ENCODE measurements at regions not wholly inside any gene's neighbourhood (a gene's known extent, or its start where the extent isn't known, plus 50 kb on each side); places are given as distances from the start of the nearest gene placed in this dataset.
"Not testable (repeated sequence)": the region's sequence is repeated elsewhere in the genome, so short reads cannot be mapped to it uniquely, and the experiment has no call there.

- DNase-seq (ENCODE audit: extremely low spot score): no peak
- POLR2A ChIA-PET: no interaction called here
- no peak for TF ChIP-seq SUZ12 (IDR thresholded peaks at IDR 0.05)
- TF ChIP-seq L3MBTL2 (conservative IDR thresholded peaks at IDR 0.05): no peak
- TF ChIP-seq SP1 (IDR thresholded peaks at IDR 0.05): no peak
- no peak for TF ChIP-seq NFRKB (IDR thresholded peaks at IDR 0.05)
- TF ChIP-seq FOXM1 (IDR thresholded peaks at IDR 0.05; ENCODE audit: borderline replicate concordance): no peak
- no peak for TF ChIP-seq ZNF384 (IDR thresholded peaks at IDR 0.05)
- no peak for TF ChIP-seq FOXA1 (IDR thresholded peaks at IDR 0.05)
- no peak for TF ChIP-seq PKNOX1 (IDR thresholded peaks at IDR 0.05)
- TF ChIP-seq FOXK2 (IDR thresholded peaks at IDR 0.05): no peak
- no peak for TF ChIP-seq BHLHE40 (IDR thresholded peaks at IDR 0.05; ENCODE audit: borderline replicate concordance)
- no peak for TF ChIP-seq CTBP1 (IDR thresholded peaks at IDR 0.05; ENCODE audit: borderline replicate concordance)
- CTCF ChIA-PET: no interaction called here
Measured at GRCh38 chr10:42992156-42992956, 84.5 kb upstream of the RET start.

GRCh38 chr10:42992957-42993390, 83.9 kb upstream of the RET start:
- CTCF ChIA-PET: no interaction called here
- no peak for TF ChIP-seq ELF4 (IDR thresholded peaks at IDR 0.05)
- no peak for TF ChIP-seq FOXM1 (IDR thresholded peaks at IDR 0.05; ENCODE audit: borderline replicate concordance)
- TF ChIP-seq FOXA1 (IDR thresholded peaks at IDR 0.05): no peak
- no peak for TF ChIP-seq HDGF (IDR thresholded peaks at IDR 0.05; ENCODE audit: borderline replicate concordance)
- TF ChIP-seq TARDBP (IDR thresholded peaks at IDR 0.05): no peak
- no peak for TF ChIP-seq ZNF384 (IDR thresholded peaks at IDR 0.05)
- no peak for TF ChIP-seq FOXK2 (IDR thresholded peaks at IDR 0.05)
- POLR2A ChIA-PET: no interaction called here
- no peak for DNase-seq (ENCODE audit: extremely low spot score)

- DNase-seq (ENCODE audit: extremely low spot score); CTCF ChIA-PET; POLR2A ChIA-PET: not testable (repeated sequence)
Measured at GRCh38 chr10:42994909-42995308, 82.0 kb upstream of the RET start.

GRCh38 chr10:42995537-42995936, 81.3 kb upstream of the RET start:
- POLR2A ChIA-PET: no interaction called here
- no peak for DNase-seq (ENCODE audit: extremely low spot score)
- CTCF ChIA-PET: no interaction called here
- TF ChIP-seq SUZ12 (IDR thresholded peaks at IDR 0.05) (no peak), BHLHE40 (IDR thresholded peaks at IDR 0.05; ENCODE audit: borderline replicate concordance) (no peak), CTBP1 (IDR thresholded peaks at IDR 0.05; ENCODE audit: borderline replicate concordance) (no peak), PKNOX1 (IDR thresholded peaks at IDR 0.05) (no peak), LEF1 (IDR thresholded peaks at IDR 0.05; ENCODE audit: borderline replicate concordance) (no peak), FOXA1 (IDR thresholded peaks at IDR 0.05) (no peak)

GRCh38 chr10:42996588-42996987, 80.3 kb upstream of the RET start:
- ChIA-PET CTCF (no interaction called here), POLR2A (no interaction called here)
- no peak for TF ChIP-seq PKNOX1 (IDR thresholded peaks at IDR 0.05)
- no peak for TF ChIP-seq L3MBTL2 (conservative IDR thresholded peaks at IDR 0.05)
- no peak for TF ChIP-seq LEF1 (IDR thresholded peaks at IDR 0.05; ENCODE audit: borderline replicate concordance)
- DNase-seq (ENCODE audit: extremely low spot score): no peak

- CTCF ChIA-PET: no interaction called here
- TF ChIP-seq TARDBP (IDR thresholded peaks at IDR 0.05) (no peak), PKNOX1 (IDR thresholded peaks at IDR 0.05) (no peak), BHLHE40 (IDR thresholded peaks at IDR 0.05; ENCODE audit: borderline replicate concordance) (no peak), ARNT (IDR thresholded peaks at IDR 0.05) (no peak), FOXK2 (IDR thresholded peaks at IDR 0.05) (no peak), NFRKB (IDR thresholded peaks at IDR 0.05) (no peak), HDGF (IDR thresholded peaks at IDR 0.05; ENCODE audit: borderline replicate concordance) (no peak), SUZ12 (IDR thresholded peaks at IDR 0.05) (no peak), FOXA1 (IDR thresholded peaks at IDR 0.05) (no peak), CTBP1 (IDR thresholded peaks at IDR 0.05; ENCODE audit: borderline replicate concordance) (no peak), ZNF384 (IDR thresholded peaks at IDR 0.05) (no peak), SP1 (IDR thresholded peaks at IDR 0.05) (no peak), ELF4 (IDR thresholded peaks at IDR 0.05) (no peak)
- POLR2A ChIA-PET: no interaction called here
- DNase-seq (ENCODE audit: extremely low spot score): no peak
Measured at GRCh38 chr10:42997151-42997848, 79.6 kb upstream of the RET start.

Data from HEK293T (cell line).